H9 (cell line): ENCODE measurements at regions not wholly inside any gene's neighbourhood (a gene's known extent, or its start where the extent isn't known, plus 50 kb on each side); places are given as distances from the start of the nearest gene placed in this dataset.

ENCODE experiments used
- DNase-seq: peaks from one replicate; pipeline ENCODE4 v3.0.0-alpha.2; 2017
- H2AFZ ChIP-seq: one replicate; pipeline ENCODE4 v1.6.1; 2013; ENCODE audit warnings: mild to moderate bottlenecking, low read length, control low read depth, moderate library complexity
- H2AK5ac ChIP-seq: 2 replicates; pipeline ENCODE4 v1.6.1; 2013; ENCODE audit warnings: low read length, control low read depth, mixed read lengths; ENCODE audit not compliant: insufficient read length
- H2BK120ac ChIP-seq: one replicate; pipeline ENCODE4 v1.6.1; 2013; ENCODE audit warnings: low read depth, mild to moderate bottlenecking, low read length, control low read depth, inconsistent platforms; ENCODE audit not compliant: poor library complexity, severe bottlenecking
- H2BK12ac ChIP-seq: 2 replicates; pipeline ENCODE4 v1.6.1; 2013; ENCODE audit warnings: low read length, control low read depth, mixed read lengths, low read depth; ENCODE audit not compliant: insufficient read length
- H2BK15ac ChIP-seq: 2 replicates; pipeline ENCODE4 v1.6.1; 2013; ENCODE audit warnings: low read depth, low read length, control low read depth
- H2BK20ac ChIP-seq: one replicate; pipeline ENCODE4 v1.6.1; 2013; ENCODE audit warnings: low read depth, mild to moderate bottlenecking, low read length, control low read depth, inconsistent platforms; ENCODE audit not compliant: poor library complexity, severe bottlenecking
- H2BK5ac ChIP-seq: 2 replicates; pipeline ENCODE4 v1.6.1; 2013; ENCODE audit warnings: low read length, control low read depth, mixed read lengths; ENCODE audit not compliant: insufficient read length
- H3K14ac ChIP-seq: 2 replicates; pipeline ENCODE4 v1.6.1; 2013; ENCODE audit warnings: low read length, control low read depth; ENCODE audit not compliant: insufficient read depth
- H3K18ac ChIP-seq: 2 replicates; pipeline ENCODE4 v1.6.1; 2013; ENCODE audit warnings: low read depth, mild to moderate bottlenecking, mixed read lengths, low read length, control low read depth; ENCODE audit not compliant: insufficient read length
- H3K23ac ChIP-seq: 2 replicates; pipeline ENCODE4 v1.6.1; 2013; ENCODE audit warnings: low read length, control low read depth, mixed read lengths, low read depth; ENCODE audit not compliant: insufficient read length
- H3K23me2 ChIP-seq: 2 replicates; pipeline ENCODE4 v1.6.1; 2013; ENCODE audit warnings: low read depth, mild to moderate bottlenecking, mixed read lengths, low read length, control low read depth; ENCODE audit not compliant: insufficient read length, poor library complexity, severe bottlenecking
- H3K27ac ChIP-seq: 2 replicates; pipeline ENCODE4 v1.5.1; 2013; ENCODE audit warnings: low read length, control low read depth, mixed read lengths, low read depth; ENCODE audit not compliant: insufficient read length
- H3K27me3 ChIP-seq: 2 replicates; pipeline ENCODE4 v1.6.1; 2013; ENCODE audit warnings: low read length, control low read depth, inconsistent platforms; ENCODE audit not compliant: insufficient read depth
- H3K4ac ChIP-seq: 2 replicates; pipeline ENCODE4 v1.6.1; 2013; ENCODE audit warnings: low read depth, mild to moderate bottlenecking, control low read depth, inconsistent platforms, low read length, moderate library complexity
- H3K4me1 ChIP-seq: 2 replicates; pipeline ENCODE4 v1.6.1; 2013; ENCODE audit warnings: low read length, control low read depth, inconsistent platforms; ENCODE audit not compliant: insufficient read depth
- H3K4me2 ChIP-seq: 2 replicates; pipeline ENCODE4 v1.6.1; 2013; ENCODE audit warnings: low read length, control low read depth, mixed read lengths; ENCODE audit not compliant: insufficient read length, insufficient read depth
- H3K56ac ChIP-seq: 2 replicates; pipeline ENCODE4 v1.6.1; 2013; ENCODE audit warnings: low read depth, mild to moderate bottlenecking, mixed read lengths, low read length, control low read depth; ENCODE audit not compliant: insufficient read length
- H3K79me1 ChIP-seq: 2 replicates; pipeline ENCODE4 v1.6.1; 2013; ENCODE audit warnings: low read depth, mild to moderate bottlenecking, moderate library complexity, low read length, control low read depth, inconsistent platforms; ENCODE audit not compliant: insufficient read depth, poor library complexity, severe bottlenecking
- H3K79me2 ChIP-seq: 2 replicates; pipeline ENCODE4 v1.6.1; 2013; ENCODE audit warnings: low read length, control low read depth, inconsistent platforms; ENCODE audit not compliant: insufficient read depth
- H3K9ac ChIP-seq: 2 replicates; pipeline ENCODE4 v1.6.1; 2013; ENCODE audit warnings: low read length, control low read depth, mixed read lengths; ENCODE audit not compliant: insufficient read length; ENCODE audit errors: extremely low read depth
- H3K9me3 ChIP-seq: one replicate; pipeline ENCODE4 v1.6.1; 2013; ENCODE audit warnings: low read depth, low read length, inconsistent platforms; ENCODE audit not compliant: control insufficient read depth
- H3T11ph ChIP-seq: one replicate; pipeline ENCODE4 v1.6.1; 2013; ENCODE audit warnings: mild to moderate bottlenecking, low read length, control low read depth, inconsistent platforms
- H4K20me1 ChIP-seq: one replicate; pipeline ENCODE4 v1.6.1; 2013; ENCODE audit not compliant: control insufficient read depth, insufficient read length, insufficient read depth
- H4K5ac ChIP-seq: 2 replicates; pipeline ENCODE4 v1.6.1; 2013; ENCODE audit warnings: low read depth, mild to moderate bottlenecking, mixed read lengths, low read length, control low read depth; ENCODE audit not compliant: insufficient read length
- H4K8ac ChIP-seq: replicated peaks from 2 replicates; pipeline ENCODE4 v1.6.1; 2013; ENCODE audit warnings: low read length, control low read depth, mixed read lengths, low read depth; ENCODE audit not compliant: insufficient read length
- H4K91ac ChIP-seq: 2 replicates; pipeline ENCODE4 v1.6.1; 2013; ENCODE audit warnings: low read depth, mild to moderate bottlenecking, moderate library complexity, mixed read lengths, low read length, control low read depth; ENCODE audit not compliant: insufficient read length
- H3K27ac Mint-ChIP-seq, 3 experiments: 2 replicates in 2 of 3; 3 replicates in 1 of 3; pipeline ENCODE4 v1.8.0; 2020 to 2021; ENCODE audit warnings: mixed read lengths in 3 of 3, mild to moderate bottlenecking in 1 of 3, moderate library complexity in 1 of 3
- H3K27me3 Mint-ChIP-seq: 2 replicates; pipeline ENCODE4 v1.8.0; 2021; ENCODE audit warnings: low read depth, mild to moderate bottlenecking, moderate library complexity, mixed read lengths
- H3K36me3 Mint-ChIP-seq, 3 experiments: 2 replicates in 2 of 3; 3 replicates in 1 of 3; pipeline ENCODE4 v1.8.0; 2020 to 2021; ENCODE audit warnings: low read depth in 3 of 3, mixed read lengths in 3 of 3; ENCODE audit not compliant: insufficient read depth in 1 of 3
- H3K4me1 Mint-ChIP-seq, 2 experiments: 2 replicates each; pipeline ENCODE4 v1.8.0; 2020; ENCODE audit warnings: mixed read lengths in 2 of 2
- H3K4me3 Mint-ChIP-seq, 2 experiments: 2 replicates in 1 of 2; 3 replicates in 1 of 2; pipeline ENCODE4 v1.8.0; 2020 to 2021; ENCODE audit warnings: mild to moderate bottlenecking in 2 of 2, mixed read lengths in 2 of 2, moderate library complexity in 1 of 2
- H3K9me3 Mint-ChIP-seq, 2 experiments: 2 replicates in 1 of 2; 3 replicates in 1 of 2; pipeline ENCODE4 v1.8.0; 2020; ENCODE audit warnings: mild to moderate bottlenecking in 2 of 2, mixed read lengths in 2 of 2, moderate library complexity in 1 of 2
- WGBS: extraction: QIAGEN DNeasy Blood & Tissue Kit; methylation state at CpG from one replicate; pipeline ENCODE4 v1.1.7; 2013; ENCODE audit warnings: missing lambda C conversion rate, low lambda C conversion rate, mixed read lengths; ENCODE audit not compliant: insufficient read length; ENCODE audit errors: extremely low coverage; 5-methylcytosine and 5-hydroxymethylcytosine counted together
- TF ChIP-seq, protein P1 (sequence below): fragments of 200-600 bp; sonication (generic); conservative IDR thresholded peaks from 3 replicates; pipeline ENCODE4 v1.8.0; 2021; ENCODE audit warnings: antibody characterized with exemption, mild to moderate bottlenecking

DNA sequence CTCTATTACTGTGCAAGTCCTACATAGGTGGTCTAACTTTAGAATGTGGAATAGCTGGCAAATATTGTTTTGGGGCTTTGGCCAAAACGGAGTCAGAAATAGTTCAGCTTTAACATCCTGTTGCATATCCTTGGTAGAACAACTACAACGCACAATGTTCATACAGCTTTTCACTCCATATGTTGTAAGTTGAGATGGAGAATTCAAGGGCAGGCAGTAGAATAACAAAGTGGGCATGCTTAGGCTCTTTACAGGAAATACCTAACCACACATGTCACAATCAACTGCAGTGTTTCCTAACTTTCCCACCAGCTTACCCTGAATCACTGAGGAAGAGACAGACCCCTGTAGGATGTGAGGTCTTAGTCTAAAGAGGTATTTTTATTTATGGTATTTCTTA, 122.3 kb downstream of the PPP1R3A start:
- H3K4me1 ChIP-seq, result no peaks in the 10 kb centered on the region
- H3K27ac ChIP-seq, result no peak overlapping the region
- no peak overlapping the region for H2AFZ ChIP-seq
- no CpG with 5 or more reads among the region's 2 CpGs for WGBS
- no peak overlapping the region for H2AK5ac ChIP-seq
- H4K8ac ChIP-seq, result no peak overlapping the region
- H3K79me1 ChIP-seq, result no peaks in the 10 kb centered on the region
- H2BK5ac ChIP-seq, result no peak overlapping the region
- H2BK15ac ChIP-seq, result no peak overlapping the region
- TF ChIP-seq, protein P1, sequence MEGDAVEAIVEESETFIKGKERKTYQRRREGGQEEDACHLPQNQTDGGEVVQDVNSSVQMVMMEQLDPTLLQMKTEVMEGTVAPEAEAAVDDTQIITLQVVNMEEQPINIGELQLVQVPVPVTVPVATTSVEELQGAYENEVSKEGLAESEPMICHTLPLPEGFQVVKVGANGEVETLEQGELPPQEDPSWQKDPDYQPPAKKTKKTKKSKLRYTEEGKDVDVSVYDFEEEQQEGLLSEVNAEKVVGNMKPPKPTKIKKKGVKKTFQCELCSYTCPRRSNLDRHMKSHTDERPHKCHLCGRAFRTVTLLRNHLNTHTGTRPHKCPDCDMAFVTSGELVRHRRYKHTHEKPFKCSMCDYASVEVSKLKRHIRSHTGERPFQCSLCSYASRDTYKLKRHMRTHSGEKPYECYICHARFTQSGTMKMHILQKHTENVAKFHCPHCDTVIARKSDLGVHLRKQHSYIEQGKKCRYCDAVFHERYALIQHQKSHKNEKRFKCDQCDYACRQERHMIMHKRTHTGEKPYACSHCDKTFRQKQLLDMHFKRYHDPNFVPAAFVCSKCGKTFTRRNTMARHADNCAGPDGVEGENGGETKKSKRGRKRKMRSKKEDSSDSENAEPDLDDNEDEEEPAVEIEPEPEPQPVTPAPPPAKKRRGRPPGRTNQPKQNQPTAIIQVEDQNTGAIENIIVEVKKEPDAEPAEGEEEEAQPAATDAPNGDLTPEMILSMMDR, result no peak
- no peak overlapping the region for H3K14ac ChIP-seq
- no peak overlapping the region for H3K4me3 Mint-ChIP-seq
- no peaks in the 10 kb centered on the region for H3K23me2 ChIP-seq
- no peak overlapping the region for H3K9ac ChIP-seq
- no peaks in the 10 kb centered on the region for H3K9me3 ChIP-seq
- no peak overlapping the region for H4K5ac ChIP-seq
- H3K23ac ChIP-seq, result no peak overlapping the region
- no peak overlapping the region for H3K18ac ChIP-seq
- H3T11ph ChIP-seq, result no peak overlapping the region
- no peak overlapping the region for H3K4me2 ChIP-seq
- H2BK120ac ChIP-seq, result no peak overlapping the region
- H4K20me1 ChIP-seq, result no peaks in the 10 kb centered on the region
- H2BK12ac ChIP-seq, result no peak overlapping the region
- H3K79me2 ChIP-seq, result no peaks in the 10 kb centered on the region
- no peaks in the 10 kb centered on the region for H3K4me1 Mint-ChIP-seq
- H3K27ac Mint-ChIP-seq, result no peak overlapping the region
- H4K91ac ChIP-seq, result no peak overlapping the region
- no peak overlapping the region for H2BK20ac ChIP-seq
- no peaks in the 10 kb centered on the region for H3K27me3 Mint-ChIP-seq
- DNase-seq, result no peak
- 0 out of 2 replicates have a peak, but pooled peaks cover 3% of the 10 kb centered on the region for H3K27me3 ChIP-seq
- H3K56ac ChIP-seq, result no peak overlapping the region
- H3K36me3 Mint-ChIP-seq, result no peaks in the 10 kb centered on the region
- no peak overlapping the region for H3K4ac ChIP-seq
- H3K9me3 Mint-ChIP-seq, result no peaks in the 10 kb centered on the region
